ENCODE measurements at regions not wholly inside any gene's neighbourhood (a gene's known extent, or its start where the extent isn't known, plus 50 kb on each side); places are given as distances from the start of the nearest gene placed in this dataset.

GRCh38 chr13:86660090-86660489 is 860.9 kb upstream of the SLITRK6 start:
- Mint-ChIP-seq H3K27ac (no peak overlapping the region), H3K36me3 (no peaks in the 10 kb centered on the region), H3K4me1 (no peaks in the 10 kb centered on the region), H3K4me3 (no peak overlapping the region), H3K9me3 (peaks cover 10 to 26% of the 10 kb centered on the region in 2 donors), H3K27me3 (ENCODE audit: low read depth in 2 of 2) (no peaks in the 10 kb centered on the region)
- no peak for TF ChIP-seq CTCF (IDR thresholded peaks at IDR 0.05)
- H3K27ac ChIP-seq (ENCODE audit: low read length): no peak overlapping the region
- no peaks in the 10 kb centered on the region for H3K27me3 ChIP-seq (ENCODE audit: control insufficient read depth, insufficient read depth, low read length)
- no peak for DNase-seq
- H3K4me3 ChIP-seq (ENCODE audit: low read length): no peak overlapping the region
- no peaks in the 10 kb centered on the region for H3K4me1 ChIP-seq (ENCODE audit: control insufficient read depth, insufficient read depth, low read length)
- intact Hi-C loops (cut with micrococcal nuclease): no loop called here
- H3K36me3 ChIP-seq (ENCODE audit: control insufficient read depth, insufficient read depth, low read length): no peaks in the 10 kb centered on the region
- 100% methylated on average over 1 of the region's 1 CpG for WGBS (ENCODE audit: insufficient coverage)
- no peak for ATAC-seq
- peaks cover 3% of the 10 kb centered on the region for H3K9me3 ChIP-seq (ENCODE audit: control insufficient read depth, insufficient read depth, low read length)

GRCh38 chr13:86665842-86666241 is 866.6 kb upstream of the SLITRK6 start:
- Mint-ChIP-seq H3K4me3 (no peak overlapping the region), H3K36me3 (no peaks in the 10 kb centered on the region), H3K4me1 (no peaks in the 10 kb centered on the region), H3K27ac (no peak overlapping the region), H3K27me3 (ENCODE audit: low read depth in 2 of 2) (no peaks in the 10 kb centered on the region), H3K9me3 (peaks cover 22 to 24% of the 10 kb centered on the region in 2 donors)
- Histone ChIP-seq H3K27ac (ENCODE audit: low read length) (no peak overlapping the region), H3K36me3 (ENCODE audit: control insufficient read depth, insufficient read depth, low read length) (no peaks in the 10 kb centered on the region), H3K9me3 (ENCODE audit: control insufficient read depth, insufficient read depth, low read length) (peaks cover 3% of the 10 kb centered on the region), H3K27me3 (ENCODE audit: control insufficient read depth, insufficient read depth, low read length) (no peaks in the 10 kb centered on the region), H3K4me3 (ENCODE audit: low read length) (no peak overlapping the region), H3K4me1 (ENCODE audit: control insufficient read depth, insufficient read depth, low read length) (no peaks in the 10 kb centered on the region)
- TF ChIP-seq CTCF (IDR thresholded peaks at IDR 0.05): no peak
- 90% methylated on average over 2 of the region's 3 CpGs for WGBS (ENCODE audit: insufficient coverage)
- no peak for DNase-seq
- ATAC-seq: no peak
- intact Hi-C loops (cut with micrococcal nuclease): no loop called here

DNA sequence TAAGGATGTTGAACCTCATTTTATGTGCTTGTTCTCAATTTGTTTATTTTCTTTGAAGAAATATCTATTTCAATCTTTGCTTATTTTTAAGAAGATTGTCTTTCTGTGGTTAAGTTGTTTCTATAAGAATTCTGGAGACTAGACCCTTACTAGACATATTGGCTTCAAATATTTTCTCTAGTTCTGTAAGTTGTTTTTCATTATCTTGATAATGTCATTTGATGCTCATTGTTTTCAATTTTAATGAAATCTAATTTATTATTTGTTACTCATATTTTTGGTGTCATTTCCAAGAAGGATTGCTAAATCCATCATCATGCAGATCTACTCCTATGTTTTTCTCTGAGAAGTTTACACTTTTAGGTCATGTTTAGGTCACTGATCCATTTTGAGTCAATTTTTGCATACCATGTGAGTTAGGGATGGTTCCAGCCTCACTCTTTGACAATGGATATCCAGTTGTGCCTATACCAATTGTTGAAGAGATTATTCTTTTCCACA is 874.8 kb upstream of the SLITRK6 start:
- ATAC-seq: no peak
- no peaks in the 10 kb centered on the region for H3K27me3 Mint-ChIP-seq (ENCODE audit: low read depth in 2 of 2)
- H3K36me3 Mint-ChIP-seq: no peaks in the 10 kb centered on the region

More for the DNA sequence above, 874.8 kb upstream of the SLITRK6 start:
- intact Hi-C loops (cut with micrococcal nuclease): no loop called here
- Histone ChIP-seq H3K36me3 (ENCODE audit: control insufficient read depth, insufficient read depth, low read length) (no peaks in the 10 kb centered on the region), H3K9me3 (ENCODE audit: control insufficient read depth, insufficient read depth, low read length) (no peaks in the 10 kb centered on the region), H3K27ac (ENCODE audit: low read length) (no peak overlapping the region), H3K4me1 (ENCODE audit: control insufficient read depth, insufficient read depth, low read length) (no peaks in the 10 kb centered on the region), H3K4me3 (ENCODE audit: low read length) (no peak overlapping the region), H3K27me3 (ENCODE audit: control insufficient read depth, insufficient read depth, low read length) (no peaks in the 10 kb centered on the region)
- Mint-ChIP-seq H3K9me3 (peaks cover 2 to 9% of the 10 kb centered on the region in 2 donors), H3K4me1 (no peaks in the 10 kb centered on the region), H3K27ac (no peak overlapping the region), H3K4me3 (no peak overlapping the region)
- DNase-seq: no peak
- no peak for TF ChIP-seq CTCF (IDR thresholded peaks at IDR 0.05)
